ENCODE measurements at regions not wholly inside any gene's neighbourhood (a gene's known extent, or its start where the extent isn't known, plus 50 kb on each side); places are given as distances from the start of the nearest gene placed in this dataset.

GRCh38 chr11:109085708-109086373 lies 336.1 kb upstream of the C11orf87 start:
- Histone ChIP-seq H3K9ac (ENCODE audit: low read length) (no peak overlapping the region), H3K18ac (ENCODE audit: low read length) (no peak overlapping the region)
- no CpG with 5 or more reads among the region's 5 CpGs for WGBS (ENCODE audit: extremely low coverage, insufficient coverage, insufficient read length)

GRCh38 chr11:109086931-109087330 lies 335.1 kb upstream of the C11orf87 start:
- Histone ChIP-seq H4K12ac (ENCODE audit: low read depth, low read length) (no peak overlapping the region), H3K23ac (ENCODE audit: low read length) (no peak overlapping the region), H2BK12ac (ENCODE audit: low read length) (no peak overlapping the region), H3K4me3 (ENCODE audit: low read depth, low read length) (no peak overlapping the region), H3K79me2 (ENCODE audit: control insufficient read depth, insufficient read depth, low read length, poor library complexity) (no peaks in the 10 kb centered on the region), H4K8ac (ENCODE audit: low read depth, low read length) (no peak overlapping the region), H2AK5ac (ENCODE audit: low read length) (no peak overlapping the region), H3K27ac (ENCODE audit: low read depth, low read length) (no peak overlapping the region), H2BK5ac (ENCODE audit: low read depth, low read length, poor library complexity) (no peak overlapping the region), H3K27me3 (ENCODE audit: insufficient read depth, low read length) (no peaks in the 10 kb centered on the region), H2AFZ (ENCODE audit: insufficient read depth, low read length, poor library complexity) (no peak overlapping the region), H3K4ac (ENCODE audit: low read depth, low read length) (no peak overlapping the region), H3K9me3 (ENCODE audit: insufficient read depth, low read depth, low read length) (no peaks in the 10 kb centered on the region), H3K79me1 (ENCODE audit: low read length) (no peaks in the 10 kb centered on the region), H3K18ac (ENCODE audit: low read length) (no peak overlapping the region), H3K14ac (ENCODE audit: low read length) (no peak overlapping the region), H3K4me1 (ENCODE audit: control insufficient read depth in 1 of 2, insufficient read depth in 2 of 2, low read length in 2 of 2) (no peaks in the 10 kb centered on the region), H2BK120ac (ENCODE audit: insufficient read depth, low read length, poor library complexity) (no peak overlapping the region), H3K4me2 (ENCODE audit: low read length) (no peak overlapping the region), H3K9ac (ENCODE audit: low read length) (no peak overlapping the region), H4K91ac (ENCODE audit: low read depth, low read length) (no peak overlapping the region), H3K36me3 (ENCODE audit: control insufficient read depth in 1 of 2, insufficient read depth in 2 of 2, low read length in 2 of 2) (no peaks in the 10 kb centered on the region)
- no peak for DNase-seq
- no CpG with 5 or more reads among the region's 1 CpG for WGBS (ENCODE audit: extremely low coverage, insufficient coverage, insufficient read length)

More at GRCh38 chr11:109085708-109086373, 336.1 kb upstream of the C11orf87 start:
- Histone ChIP-seq H3K4me1 (ENCODE audit: control insufficient read depth in 1 of 2, insufficient read depth in 2 of 2, low read length in 2 of 2) (no peaks in the 10 kb centered on the region), H3K36me3 (ENCODE audit: control insufficient read depth in 1 of 2, insufficient read depth in 2 of 2, low read length in 2 of 2) (no peaks in the 10 kb centered on the region), H3K9me3 (ENCODE audit: insufficient read depth, low read depth, low read length) (no peaks in the 10 kb centered on the region), H2BK120ac (ENCODE audit: insufficient read depth, low read length, poor library complexity) (no peak overlapping the region), H2BK12ac (ENCODE audit: low read length) (no peak overlapping the region), H2AK5ac (ENCODE audit: low read length) (no peak overlapping the region), H3K4me2 (ENCODE audit: low read length) (no peak overlapping the region), H3K27me3 (ENCODE audit: insufficient read depth, low read length) (no peaks in the 10 kb centered on the region), H3K79me1 (ENCODE audit: low read length) (no peaks in the 10 kb centered on the region), H4K91ac (ENCODE audit: low read depth, low read length) (no peak overlapping the region), H3K14ac (ENCODE audit: low read length) (no peak overlapping the region), H3K27ac (ENCODE audit: low read depth, low read length) (no peak overlapping the region), H3K79me2 (ENCODE audit: control insufficient read depth, insufficient read depth, low read length, poor library complexity) (no peaks in the 10 kb centered on the region), H3K4me3 (ENCODE audit: low read depth, low read length) (no peak overlapping the region), H4K12ac (ENCODE audit: low read depth, low read length) (no peak overlapping the region), H3K4ac (ENCODE audit: low read depth, low read length) (no peak overlapping the region), H4K8ac (ENCODE audit: low read depth, low read length) (no peak overlapping the region), H2AFZ (ENCODE audit: insufficient read depth, low read length, poor library complexity) (no peak overlapping the region), H2BK5ac (ENCODE audit: low read depth, low read length, poor library complexity) (no peak overlapping the region), H3K23ac (ENCODE audit: low read length) (no peak overlapping the region)
- no peak for DNase-seq

- no peak overlapping the region for H3K23ac ChIP-seq (ENCODE audit: low read length)
- no peaks in the 10 kb centered on the region for H3K9me3 ChIP-seq (ENCODE audit: insufficient read depth, low read depth, low read length)
- no peak overlapping the region for H4K8ac ChIP-seq (ENCODE audit: low read depth, low read length)
- H4K12ac ChIP-seq (ENCODE audit: low read depth, low read length), result no peak overlapping the region
- no peak overlapping the region for H2BK120ac ChIP-seq (ENCODE audit: insufficient read depth, low read length, poor library complexity)
- WGBS (ENCODE audit: extremely low coverage, insufficient coverage, insufficient read length), result no CpG with 5 or more reads among the region's 2 CpGs
- no peak overlapping the region for H3K4me2 ChIP-seq (ENCODE audit: low read length)
- H3K14ac ChIP-seq (ENCODE audit: low read length), result no peak overlapping the region
- H3K4ac ChIP-seq (ENCODE audit: low read depth, low read length), result no peak overlapping the region
- H3K79me2 ChIP-seq (ENCODE audit: control insufficient read depth, insufficient read depth, low read length, poor library complexity), result no peaks in the 10 kb centered on the region
- H3K27me3 ChIP-seq (ENCODE audit: insufficient read depth, low read length), result no peaks in the 10 kb centered on the region
- no peak overlapping the region for H2BK5ac ChIP-seq (ENCODE audit: low read depth, low read length, poor library complexity)
- DNase-seq, result no peak
- no peak overlapping the region for H3K4me3 ChIP-seq (ENCODE audit: low read depth, low read length)
- H3K36me3 ChIP-seq (ENCODE audit: control insufficient read depth in 1 of 2, insufficient read depth in 2 of 2, low read length in 2 of 2), result no peaks in the 10 kb centered on the region
- no peak overlapping the region for H2AK5ac ChIP-seq (ENCODE audit: low read length)
- H3K4me1 ChIP-seq (ENCODE audit: control insufficient read depth in 1 of 2, insufficient read depth in 2 of 2, low read length in 2 of 2), result no peaks in the 10 kb centered on the region
- H2BK12ac ChIP-seq (ENCODE audit: low read length), result no peak overlapping the region
- H3K79me1 ChIP-seq (ENCODE audit: low read length), result no peaks in the 10 kb centered on the region
- H3K27ac ChIP-seq (ENCODE audit: low read depth, low read length), result no peak overlapping the region
- H2AFZ ChIP-seq (ENCODE audit: insufficient read depth, low read length, poor library complexity), result no peak overlapping the region
- H3K18ac ChIP-seq (ENCODE audit: low read length), result no peak overlapping the region
- H3K9ac ChIP-seq (ENCODE audit: low read length), result no peak overlapping the region
- H4K91ac ChIP-seq (ENCODE audit: low read depth, low read length), result no peak overlapping the region
Measured at GRCh38 chr11:109088086-109088485, 333.9 kb upstream of the C11orf87 start.

- no peak overlapping the region for H3K23ac ChIP-seq (ENCODE audit: low read length)
- no peak overlapping the region for H4K12ac ChIP-seq (ENCODE audit: low read depth, low read length)
- no peak overlapping the region for H3K14ac ChIP-seq (ENCODE audit: low read length)
- H2BK120ac ChIP-seq (ENCODE audit: insufficient read depth, low read length, poor library complexity), result no peak overlapping the region
- H3K4me3 ChIP-seq (ENCODE audit: low read depth, low read length), result no peak overlapping the region
- no peaks in the 10 kb centered on the region for H3K79me1 ChIP-seq (ENCODE audit: low read length)
- H4K8ac ChIP-seq (ENCODE audit: low read depth, low read length), result no peak overlapping the region
- H3K79me2 ChIP-seq (ENCODE audit: control insufficient read depth, insufficient read depth, low read length, poor library complexity), result no peaks in the 10 kb centered on the region
- no peaks in the 10 kb centered on the region for H3K27me3 ChIP-seq (ENCODE audit: insufficient read depth, low read length)
- H3K27ac ChIP-seq (ENCODE audit: low read depth, low read length), result no peak overlapping the region
- no peak overlapping the region for H2AK5ac ChIP-seq (ENCODE audit: low read length)
- no peak overlapping the region for H2BK5ac ChIP-seq (ENCODE audit: low read depth, low read length, poor library complexity)
- H3K36me3 ChIP-seq (ENCODE audit: control insufficient read depth in 1 of 2, insufficient read depth in 2 of 2, low read length in 2 of 2), result no peaks in the 10 kb centered on the region
- no peaks in the 10 kb centered on the region for H3K9me3 ChIP-seq (ENCODE audit: insufficient read depth, low read depth, low read length)
- H2AFZ ChIP-seq (ENCODE audit: insufficient read depth, low read length, poor library complexity), result no peak overlapping the region
- H3K9ac ChIP-seq (ENCODE audit: low read length), result no peak overlapping the region
- no peak overlapping the region for H2BK12ac ChIP-seq (ENCODE audit: low read length)
- DNase-seq, result no peak
- no peak overlapping the region for H4K91ac ChIP-seq (ENCODE audit: low read depth, low read length)
- WGBS (ENCODE audit: extremely low coverage, insufficient coverage, insufficient read length), result no CpG with 5 or more reads among the region's 2 CpGs
- no peak overlapping the region for H3K4me2 ChIP-seq (ENCODE audit: low read length)
- no peak overlapping the region for H3K4ac ChIP-seq (ENCODE audit: low read depth, low read length)
- H3K4me1 ChIP-seq (ENCODE audit: control insufficient read depth in 1 of 2, insufficient read depth in 2 of 2, low read length in 2 of 2), result no peaks in the 10 kb centered on the region
- H3K18ac ChIP-seq (ENCODE audit: low read length), result no peak overlapping the region
Measured at GRCh38 chr11:109089144-109089543, 332.8 kb upstream of the C11orf87 start.

All from trophoblast cell (in vitro differentiated cells and primary cell).